ENCODE measurements at regions not wholly inside any gene's neighbourhood (a gene's known extent, or its start where the extent isn't known, plus 50 kb on each side); places are given as distances from the start of the nearest gene placed in this dataset.

DNA sequence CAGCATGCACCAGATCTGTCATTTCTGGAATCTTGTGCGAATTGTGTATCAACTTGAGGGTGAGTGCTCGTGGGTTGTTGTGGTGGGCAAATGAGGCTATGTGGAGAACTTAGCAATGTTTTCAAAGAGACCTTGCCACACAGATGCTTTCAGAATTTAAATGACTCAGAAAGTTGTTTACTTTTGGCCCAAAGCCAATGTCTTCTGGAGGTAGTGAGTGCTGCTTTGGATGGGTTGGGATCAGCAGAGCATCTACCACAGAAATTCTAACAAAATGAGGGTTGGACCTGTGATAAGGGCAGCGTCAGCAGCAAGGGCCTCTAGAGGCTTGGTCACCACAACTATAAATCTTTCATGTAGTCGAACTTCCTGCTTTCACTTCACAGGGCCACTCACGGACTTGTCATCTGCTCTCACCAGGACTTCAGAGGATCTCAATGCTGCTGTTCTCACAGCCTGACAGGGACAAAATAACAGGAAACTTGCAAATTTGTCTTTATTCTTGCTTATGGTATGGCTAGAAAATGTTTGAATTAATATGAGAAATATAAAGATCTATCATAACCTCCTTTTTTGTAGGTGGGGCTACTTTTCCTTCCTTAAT is 111.4 kb downstream of the DACT1 start:
- no peaks in the 10 kb centered on the region for H3K4me1 ChIP-seq (ENCODE audit: insufficient read depth, low read length)
- no peak overlapping the region for H3K27ac Mint-ChIP-seq

More for the DNA sequence above, 111.4 kb downstream of the DACT1 start:
- Histone ChIP-seq H2AK5ac (ENCODE audit: insufficient read length, low read length) (no peak overlapping the region), H3K79me1 (ENCODE audit: insufficient read depth, low read depth, low read length, poor library complexity, severe bottlenecking) (no peaks in the 10 kb centered on the region), H4K20me1 (ENCODE audit: control insufficient read depth, insufficient read depth, insufficient read length) (no peaks in the 10 kb centered on the region), H3K4ac (ENCODE audit: low read depth, low read length) (no peak overlapping the region), H2BK12ac (ENCODE audit: insufficient read length, low read depth, low read length) (no peak overlapping the region), H4K5ac (ENCODE audit: insufficient read length, low read depth, low read length) (no peak overlapping the region), H3K79me2 (ENCODE audit: insufficient read depth, low read length) (no peaks in the 10 kb centered on the region), H3K4me2 (ENCODE audit: insufficient read depth, insufficient read length, low read length) (no peak overlapping the region), H3K9me3 (ENCODE audit: control insufficient read depth, low read depth, low read length) (no peaks in the 10 kb centered on the region), H3K9ac (ENCODE audit: extremely low read depth, insufficient read length, low read length) (no peak overlapping the region), H3K27ac (ENCODE audit: insufficient read length, low read depth, low read length) (no peak overlapping the region), H2BK5ac (ENCODE audit: insufficient read length, low read length) (no peak overlapping the region), H2BK20ac (ENCODE audit: low read depth, low read length, poor library complexity, severe bottlenecking) (no peak overlapping the region), H3K23me2 (ENCODE audit: insufficient read length, low read depth, low read length, poor library complexity, severe bottlenecking) (no peaks in the 10 kb centered on the region), H3K56ac (ENCODE audit: insufficient read length, low read depth, low read length) (no peak overlapping the region), H3K27me3 (ENCODE audit: insufficient read depth, low read length) (no peaks in the 10 kb centered on the region), H2AFZ (ENCODE audit: low read length) (no peak overlapping the region), H2BK15ac (ENCODE audit: low read depth, low read length) (no peak overlapping the region), H3T11ph (ENCODE audit: low read length) (no peak overlapping the region), H3K18ac (ENCODE audit: insufficient read length, low read depth, low read length) (no peak overlapping the region), H3K14ac (ENCODE audit: insufficient read depth, low read length) (no peak overlapping the region), H4K8ac (replicated peaks; ENCODE audit: insufficient read length, low read depth, low read length) (no peak overlapping the region), H4K91ac (ENCODE audit: insufficient read length, low read depth, low read length) (no peak overlapping the region), H2BK120ac (ENCODE audit: low read depth, low read length, poor library complexity, severe bottlenecking) (no peak overlapping the region), H3K23ac (ENCODE audit: insufficient read length, low read depth, low read length) (no peak overlapping the region)
- Mint-ChIP-seq H3K36me3 (ENCODE audit: insufficient read depth in 1 of 3, low read depth in 3 of 3) (no peaks in the 10 kb centered on the region), H3K9me3 (no peaks in the 10 kb centered on the region), H3K4me1 (peaks cover 4 to 6% of the 10 kb centered on the region in 2 experiments; a peak in 2 of 4 replicates), H3K4me3 (no peak overlapping the region), H3K27me3 (ENCODE audit: low read depth) (no peaks in the 10 kb centered on the region; the same call in 1 of the 2 replicates)
- no peak for DNase-seq
- TF ChIP-seq, protein P1, sequence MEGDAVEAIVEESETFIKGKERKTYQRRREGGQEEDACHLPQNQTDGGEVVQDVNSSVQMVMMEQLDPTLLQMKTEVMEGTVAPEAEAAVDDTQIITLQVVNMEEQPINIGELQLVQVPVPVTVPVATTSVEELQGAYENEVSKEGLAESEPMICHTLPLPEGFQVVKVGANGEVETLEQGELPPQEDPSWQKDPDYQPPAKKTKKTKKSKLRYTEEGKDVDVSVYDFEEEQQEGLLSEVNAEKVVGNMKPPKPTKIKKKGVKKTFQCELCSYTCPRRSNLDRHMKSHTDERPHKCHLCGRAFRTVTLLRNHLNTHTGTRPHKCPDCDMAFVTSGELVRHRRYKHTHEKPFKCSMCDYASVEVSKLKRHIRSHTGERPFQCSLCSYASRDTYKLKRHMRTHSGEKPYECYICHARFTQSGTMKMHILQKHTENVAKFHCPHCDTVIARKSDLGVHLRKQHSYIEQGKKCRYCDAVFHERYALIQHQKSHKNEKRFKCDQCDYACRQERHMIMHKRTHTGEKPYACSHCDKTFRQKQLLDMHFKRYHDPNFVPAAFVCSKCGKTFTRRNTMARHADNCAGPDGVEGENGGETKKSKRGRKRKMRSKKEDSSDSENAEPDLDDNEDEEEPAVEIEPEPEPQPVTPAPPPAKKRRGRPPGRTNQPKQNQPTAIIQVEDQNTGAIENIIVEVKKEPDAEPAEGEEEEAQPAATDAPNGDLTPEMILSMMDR (conservative IDR thresholded peaks at IDR 0.05) = no peak
- no CpG with 5 or more reads among the region's 5 CpGs for WGBS (ENCODE audit: extremely low coverage, insufficient read length, low lambda C conversion rate)
